ENCODE measurements at regions not wholly inside any gene's neighbourhood (a gene's known extent, or its start where the extent isn't known, plus 50 kb on each side); places are given as distances from the start of the nearest gene placed in this dataset.

GRCh38 chr20:50412499-50412898, 97.7 kb upstream of the PTPN1 start:
- TF ChIP-seq CTCF (IDR thresholded peaks at IDR 0.05) = no peak
- no peak for TF ChIP-seq POLR2A (IDR thresholded peaks at IDR 0.05)
